Endothelial cell of umbilical vein (primary cell): ENCODE measurements at regions not wholly inside any gene's neighbourhood (a gene's known extent, or its start where the extent isn't known, plus 50 kb on each side); places are given as distances from the start of the nearest gene placed in this dataset.

ENCODE experiments used
- BruUV-seq: library from RNA; stranded (reverse); fragments of 400-500 nt; replicated peaks from 2 replicates; lab custom pipeline; 2021; lab: Mats Ljungman, UMichigan
- CTCF ChIA-PET: fragments of 300-600, 350-600 bp; sonication (Branson Sonifier 250); formaldehyde crosslinking; loops from one replicate; lab custom pipeline; 2021; ENCODE audit warnings: antibody characterized with exemption, inconsistent platforms; lab: Charles Lee
- POLR2A ChIA-PET: fragments of 300-600, 350-600 bp; sonication (Branson Sonifier 250); formaldehyde crosslinking; loops from one replicate; lab custom pipeline; 2021; ENCODE audit warnings: antibody characterized with exemption, inconsistent platforms; lab: Charles Lee
- DNase-seq: peaks from one replicate; pipeline ENCODE4 v3.0.0-alpha.2; 2011; ENCODE audit warnings: low read depth, low spot score
- FAIRE-seq: peaks from 2 replicates; lab custom pipeline; 2011; peaks lifted over from hg19 to GRCh38; lab: Jason Lieb, UNC
- H2AFZ ChIP-seq: 2 replicates; pipeline ENCODE4 v1.6.0; 2012; ENCODE audit warnings: low read depth, low read length, control low read depth, inconsistent platforms
- H3K27ac ChIP-seq: 2 replicates; pipeline ENCODE4 v1.5.1; 2011; ENCODE audit warnings: low read depth, mild to moderate bottlenecking, control low read depth, low read length, moderate library complexity; ENCODE audit not compliant: insufficient read depth
- H3K27me3 ChIP-seq, 2 experiments: 2 replicates each; pipeline versions ENCODE4 v1.6.0 to v1.6.1; 2011; ENCODE audit warnings: low read length in 2 of 2, mixed read lengths in 1 of 2; ENCODE audit not compliant: control insufficient read depth in 2 of 2, insufficient read depth in 2 of 2
- H3K36me3 ChIP-seq, 2 experiments: 2 replicates in 1 of 2; 3 replicates in 1 of 2; pipeline ENCODE4 v1.5.1; 2011; ENCODE audit warnings: low read length in 2 of 2, mild to moderate bottlenecking in 1 of 2, moderate library complexity in 1 of 2; ENCODE audit not compliant: control insufficient read depth in 2 of 2, insufficient read depth in 2 of 2; ENCODE audit errors: extremely low read depth in 1 of 2
- H3K4me1 ChIP-seq: 3 replicates; pipeline ENCODE4 v1.5.1; 2011; ENCODE audit warnings: mild to moderate bottlenecking, low read length; ENCODE audit not compliant: control insufficient read depth, insufficient read depth; ENCODE audit errors: extremely low read depth
- H3K4me2 ChIP-seq: 2 replicates; pipeline ENCODE4 v1.6.1; 2011; ENCODE audit warnings: low read length, control low read depth, mixed read lengths; ENCODE audit not compliant: insufficient read depth
- H3K4me3 ChIP-seq, 3 experiments: fragments of 200-600 bp in 1 of 3; sonication (generic), shearing (Covaris generic) in 1 of 3; replicated peaks in 1 of 3; 2 replicates each; pipeline ENCODE4 v1.5.1; 2011 to 2016; ENCODE audit warnings: control low read depth in 3 of 3, low read length in 3 of 3, mild to moderate bottlenecking in 2 of 3, inconsistent platforms in 1 of 3, low read depth in 1 of 3, moderate library complexity in 1 of 3; ENCODE audit not compliant: insufficient read depth in 1 of 3
- H3K79me2 ChIP-seq: 2 replicates; pipeline ENCODE4 v1.6.0; 2012; ENCODE audit warnings: low read length, inconsistent platforms; ENCODE audit not compliant: control insufficient read depth, insufficient read depth
- H3K9ac ChIP-seq: replicated peaks from 2 replicates; pipeline ENCODE3; 2011; ENCODE audit warnings: low read length, control low read depth; ENCODE audit not compliant: insufficient read depth; ENCODE audit errors: extremely low read depth
- H3K9me1 ChIP-seq: replicated peaks from 3 replicates; pipeline ENCODE4 v1.6.0; 2011; ENCODE audit warnings: mild to moderate bottlenecking, low read length; ENCODE audit not compliant: control insufficient read depth, insufficient read depth; ENCODE audit errors: extremely low read depth
- H3K9me3 ChIP-seq: replicated peaks from 2 replicates; pipeline ENCODE4 v1.5.1; 2012; ENCODE audit warnings: low read length, inconsistent platforms; ENCODE audit not compliant: control insufficient read depth, insufficient read depth
- H4K20me1 ChIP-seq: replicated peaks from 2 replicates; pipeline ENCODE3; 2011; ENCODE audit warnings: mild to moderate bottlenecking, low read length; ENCODE audit not compliant: control insufficient read depth, insufficient read depth; ENCODE audit errors: extremely low read depth
- EZH2 ChIP-seq: IDR thresholded peaks from 2 replicates; pipeline ENCODE4 v1.6.1; 2012; ENCODE audit warnings: borderline replicate concordance, low read depth, mild to moderate bottlenecking, moderate library complexity, low read length, inconsistent platforms; ENCODE audit not compliant: severe bottlenecking
- FOS ChIP-seq: IDR thresholded peaks from 2 replicates; pipeline ENCODE4 v1.6.1; 2011; ENCODE audit warnings: mild to moderate bottlenecking, low read length, moderate library complexity, borderline replicate concordance; ENCODE audit not compliant: insufficient read depth
- GATA2 ChIP-seq: IDR thresholded peaks from 2 replicates; pipeline ENCODE4 v1.7.0; 2011; ENCODE audit warnings: low read depth, mild to moderate bottlenecking, moderate library complexity, mixed read lengths, low read length; ENCODE audit not compliant: insufficient read length, insufficient read depth
- JUN ChIP-seq: IDR thresholded peaks from 2 replicates; pipeline ENCODE4 v1.6.1; 2011; ENCODE audit warnings: borderline replicate concordance, low read depth; ENCODE audit not compliant: insufficient read length, insufficient read depth
- MYC ChIP-seq: IDR thresholded peaks from one replicate; pipeline ENCODE4 v1.6.1; 2011; ENCODE audit warnings: mild to moderate bottlenecking, low read depth, low read length
- POLR2A ChIP-seq: IDR thresholded peaks from 2 replicates; pipeline ENCODE4 v1.6.1; 2012; ENCODE audit warnings: low read depth, mild to moderate bottlenecking, control low read depth, low read length
- dilution Hi-C: fragments of 300-500 bp; cut with MboI; formaldehyde crosslinking; loops from one replicate; pipeline ENCODE4 v1.15.0; 2019; ENCODE audit warnings: low sequenced_read_pairs; ENCODE audit not compliant: extremely low pct_ligation_motif_present
- intact Hi-C: fragments of 100-400 bp; cut with micrococcal nuclease; formaldehyde crosslinking; loops from one replicate; pipeline ENCODE4 v1.10.0; 2022
- TF ChIP-seq, protein P1 (sequence below), 2 donors: IDR thresholded peaks; 1 replicate in 1 of 2; 2 replicates in 1 of 2; pipeline ENCODE4 v1.5.1; 2011; ENCODE audit warnings: low read length in 2 of 2, mild to moderate bottlenecking in 2 of 2, moderate library complexity in 2 of 2, control low read depth in 1 of 2, inconsistent platforms in 1 of 2, low read depth in 1 of 2; ENCODE audit not compliant: insufficient read depth in 1 of 2; ENCODE audit errors: extremely low read depth in 1 of 2
- TF ChIP-seq, protein P2 (sequence below): IDR thresholded peaks from 2 replicates; pipeline ENCODE4 v1.6.1; 2011; ENCODE audit not compliant: insufficient read depth, insufficient read length

DNA sequence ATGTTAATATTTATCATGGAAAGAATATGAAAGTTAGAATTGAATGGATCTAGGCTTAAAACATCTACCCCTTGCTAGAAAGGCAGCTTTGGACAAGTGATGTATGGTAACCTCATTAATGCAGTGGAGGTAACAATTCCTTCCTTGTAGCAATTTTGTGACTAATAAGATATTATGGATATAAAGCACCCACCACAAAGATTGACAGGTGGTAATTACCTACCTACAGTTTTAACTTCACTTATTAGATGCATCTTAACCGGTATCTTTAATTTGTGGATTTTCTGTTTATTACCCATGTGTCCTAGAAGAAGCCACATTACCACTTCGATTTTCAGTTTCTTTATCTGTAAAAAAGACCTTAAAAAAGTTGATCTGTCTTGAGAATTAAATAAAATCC lies 367.0 kb downstream of the DSC3 start:
- intact Hi-C loops (no loop called here), dilution Hi-C loops (no loop called here)
- Histone ChIP-seq H3K4me2 (no peak overlapping the region), H3K9me1 (no peaks in the 10 kb centered on the region), H3K36me3 (no peaks in the 10 kb centered on the region), H3K4me3 (no peak overlapping the region), H3K27me3 (no peaks in the 10 kb centered on the region), H4K20me1 (no peaks in the 10 kb centered on the region), H3K27ac (no peak overlapping the region), H3K4me1 (no peaks in the 10 kb centered on the region), H3K79me2 (no peaks in the 10 kb centered on the region), H3K9ac (no peak overlapping the region), H2AFZ (no peak overlapping the region), H3K9me3 (peaks cover 3% of the 10 kb centered on the region)
- POLR2A ChIA-PET = no interaction called here
- BruUV-seq = no TSS peak
- TF ChIP-seq POLR2A = no peak
- CTCF ChIA-PET = no interaction called here
- FAIRE-seq (no peak), DNase-seq (no peak)

DNA sequence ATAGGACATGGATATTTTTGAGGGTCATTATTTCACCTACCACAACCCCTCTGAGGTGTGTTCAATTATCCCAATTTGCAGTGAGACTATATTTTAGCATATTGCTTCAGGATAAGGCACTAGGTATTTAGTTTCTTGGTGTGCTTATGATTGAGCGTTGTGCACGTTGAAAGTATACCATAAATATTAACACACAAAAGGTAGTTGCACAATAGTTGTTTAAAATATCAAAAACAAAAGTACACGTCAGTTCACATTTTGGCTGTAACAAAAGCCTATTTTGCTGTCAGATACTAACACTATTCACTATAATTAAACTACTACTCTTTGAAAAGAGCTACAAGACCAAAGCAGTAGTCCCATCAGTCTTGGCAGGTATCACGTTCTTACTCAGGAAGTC lies 367.5 kb downstream of the DSC3 start:
- H3K9ac ChIP-seq = no peak overlapping the region
- H2AFZ ChIP-seq = no peak overlapping the region
- no peaks in the 10 kb centered on the region for H4K20me1 ChIP-seq
- DNase-seq (no peak), FAIRE-seq (no peak)
- no peaks in the 10 kb centered on the region for H3K27me3 ChIP-seq
- POLR2A ChIA-PET = no interaction called here
- intact Hi-C loops = no loop called here
- H3K9me1 ChIP-seq = no peaks in the 10 kb centered on the region
- dilution Hi-C loops = no loop called here
- H3K79me2 ChIP-seq = no peaks in the 10 kb centered on the region
- H3K4me2 ChIP-seq = no peak overlapping the region
- BruUV-seq = no TSS peak
- H3K27ac ChIP-seq = no peak overlapping the region
- no peaks in the 10 kb centered on the region for H3K36me3 ChIP-seq
- H3K4me1 ChIP-seq = no peaks in the 10 kb centered on the region
- TF ChIP-seq, protein P1, sequence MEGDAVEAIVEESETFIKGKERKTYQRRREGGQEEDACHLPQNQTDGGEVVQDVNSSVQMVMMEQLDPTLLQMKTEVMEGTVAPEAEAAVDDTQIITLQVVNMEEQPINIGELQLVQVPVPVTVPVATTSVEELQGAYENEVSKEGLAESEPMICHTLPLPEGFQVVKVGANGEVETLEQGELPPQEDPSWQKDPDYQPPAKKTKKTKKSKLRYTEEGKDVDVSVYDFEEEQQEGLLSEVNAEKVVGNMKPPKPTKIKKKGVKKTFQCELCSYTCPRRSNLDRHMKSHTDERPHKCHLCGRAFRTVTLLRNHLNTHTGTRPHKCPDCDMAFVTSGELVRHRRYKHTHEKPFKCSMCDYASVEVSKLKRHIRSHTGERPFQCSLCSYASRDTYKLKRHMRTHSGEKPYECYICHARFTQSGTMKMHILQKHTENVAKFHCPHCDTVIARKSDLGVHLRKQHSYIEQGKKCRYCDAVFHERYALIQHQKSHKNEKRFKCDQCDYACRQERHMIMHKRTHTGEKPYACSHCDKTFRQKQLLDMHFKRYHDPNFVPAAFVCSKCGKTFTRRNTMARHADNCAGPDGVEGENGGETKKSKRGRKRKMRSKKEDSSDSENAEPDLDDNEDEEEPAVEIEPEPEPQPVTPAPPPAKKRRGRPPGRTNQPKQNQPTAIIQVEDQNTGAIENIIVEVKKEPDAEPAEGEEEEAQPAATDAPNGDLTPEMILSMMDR (IDR thresholded peaks at IDR 0.05; ENCODE audit: extremely low read depth in 1 of 2, insufficient read depth in 1 of 2, low read depth in 1 of 2, low read length in 2 of 2) = no peak
- TF ChIP-seq POLR2A = no peak
- TF ChIP-seq, protein P2, sequence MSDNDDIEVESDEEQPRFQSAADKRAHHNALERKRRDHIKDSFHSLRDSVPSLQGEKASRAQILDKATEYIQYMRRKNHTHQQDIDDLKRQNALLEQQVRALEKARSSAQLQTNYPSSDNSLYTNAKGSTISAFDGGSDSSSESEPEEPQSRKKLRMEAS = no peak
- TF ChIP-seq FOS = no peak
- no peak for TF ChIP-seq GATA2
- TF ChIP-seq JUN = no peak
- TF ChIP-seq EZH2 = no peak
- TF ChIP-seq MYC = no peak
- CTCF ChIA-PET = no interaction called here
- H3K9me3 ChIP-seq = peaks cover 3% of the 10 kb centered on the region
- no peak overlapping the region for H3K4me3 ChIP-seq
